ENCODE measurements at regions not wholly inside any gene's neighbourhood (a gene's known extent, or its start where the extent isn't known, plus 50 kb on each side); places are given as distances from the start of the nearest gene placed in this dataset.
"Not testable (repeated sequence)": the region's sequence is repeated elsewhere in the genome, so short reads cannot be mapped to it uniquely, and the experiment has no call there.

DNA sequence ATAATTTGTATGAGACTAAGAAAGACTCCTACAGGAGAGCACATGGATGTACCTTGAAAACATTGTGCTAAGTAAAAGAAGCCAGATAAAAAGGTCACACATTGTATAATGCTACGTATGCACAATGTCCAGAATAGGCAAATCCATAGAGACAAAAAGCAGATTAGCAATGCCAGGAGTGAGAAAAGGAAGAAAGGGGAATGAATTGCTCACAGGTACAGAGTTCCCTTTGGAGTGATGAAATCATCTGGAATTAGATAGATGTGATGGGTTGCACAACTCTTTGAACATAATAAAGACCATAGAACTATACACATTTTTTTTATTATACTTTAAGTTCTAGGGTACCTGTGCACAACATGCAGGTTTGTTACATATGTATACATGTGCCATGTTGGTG is 1218.9 kb upstream of the TMEM132C start:
- no peaks in the 10 kb centered on the region for H3K27me3 ChIP-seq (ENCODE audit: control insufficient read depth, insufficient read depth, low read length)
- no peaks in the 10 kb centered on the region for H3K36me3 Mint-ChIP-seq
- no peaks in the 10 kb centered on the region for H3K36me3 ChIP-seq (ENCODE audit: control insufficient read depth, insufficient read depth, low read length)
- ATAC-seq (ENCODE audit: low read depth in 2 of 2) (no peak), DNase-seq (no peak)
- no peak overlapping the region for H3K4me3 ChIP-seq (ENCODE audit: low read depth, low read length)
- H3K27me3 Mint-ChIP-seq: no peaks in the 10 kb centered on the region
- H3K4me1 ChIP-seq (ENCODE audit: control insufficient read depth, insufficient read depth, low read length, poor library complexity, severe bottlenecking): no peaks in the 10 kb centered on the region
- no peaks in the 10 kb centered on the region for H3K9me3 ChIP-seq (ENCODE audit: control insufficient read depth in 2 of 2, low read length in 2 of 2)
- H3K27ac Mint-ChIP-seq: no peak overlapping the region
- no peak overlapping the region for H3K27ac ChIP-seq (ENCODE audit: insufficient read depth, low read length, poor library complexity, severe bottlenecking)
- no peak overlapping the region for H3K4me3 Mint-ChIP-seq
- peaks cover 0 to 5% (median 3%) of the 10 kb centered on the region in 7 donors for H3K9me3 Mint-ChIP-seq
- H3K4me1 Mint-ChIP-seq: no peaks in the 10 kb centered on the region

GRCh38 chr12:127048525-127048924 is 1218.4 kb upstream of the TMEM132C start:
- not testable (repeated sequence) for H3K4me1 Mint-ChIP-seq; DNase-seq; H3K4me1 ChIP-seq (ENCODE audit: control insufficient read depth, insufficient read depth, low read length, poor library complexity, severe bottlenecking); H3K9me3 Mint-ChIP-seq; ATAC-seq (ENCODE audit: low read depth in 2 of 2); H3K36me3 ChIP-seq (ENCODE audit: control insufficient read depth, insufficient read depth, low read length); H3K9me3 ChIP-seq (ENCODE audit: control insufficient read depth in 2 of 2, low read length in 2 of 2); H3K36me3 Mint-ChIP-seq; H3K4me3 ChIP-seq (ENCODE audit: low read depth, low read length); H3K27me3 Mint-ChIP-seq; H3K4me3 Mint-ChIP-seq; H3K27ac ChIP-seq (ENCODE audit: insufficient read depth, low read length, poor library complexity, severe bottlenecking); H3K27me3 ChIP-seq (ENCODE audit: control insufficient read depth, insufficient read depth, low read length); H3K27ac Mint-ChIP-seq

DNA sequence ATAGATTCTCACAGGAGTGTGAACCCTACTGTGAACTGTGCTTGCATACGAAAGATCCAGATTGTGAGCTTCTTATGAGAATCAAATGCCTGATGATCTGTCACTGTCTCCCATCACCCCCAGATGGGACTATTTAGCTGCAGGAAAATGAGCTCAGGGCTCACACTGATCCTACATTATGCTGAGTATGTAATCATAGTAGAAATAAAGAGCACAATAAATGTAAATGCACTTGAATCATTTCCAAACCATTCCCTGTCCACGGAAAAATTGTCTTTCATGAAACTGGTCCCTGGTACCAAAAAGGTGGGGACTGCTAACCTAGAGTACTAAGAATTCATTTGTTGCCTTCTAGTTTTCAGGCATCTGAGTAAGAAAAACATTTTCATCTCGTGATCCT is 1215.8 kb upstream of the TMEM132C start:
- no peak overlapping the region for H3K27ac ChIP-seq (ENCODE audit: insufficient read depth, low read length, poor library complexity, severe bottlenecking)
- H3K36me3 ChIP-seq (ENCODE audit: control insufficient read depth, insufficient read depth, low read length): no peaks in the 10 kb centered on the region
- Mint-ChIP-seq H3K9me3 (peaks cover 0 to 4% (median 2%) of the 10 kb centered on the region in 7 donors), H3K4me1 (no peaks in the 10 kb centered on the region), H3K36me3 (no peaks in the 10 kb centered on the region), H3K27me3 (no peaks in the 10 kb centered on the region), H3K4me3 (no peak overlapping the region), H3K27ac (no peak overlapping the region)
- H3K4me1 ChIP-seq (ENCODE audit: control insufficient read depth, insufficient read depth, low read length, poor library complexity, severe bottlenecking): no peaks in the 10 kb centered on the region
- DNase-seq (no peak), ATAC-seq (ENCODE audit: low read depth in 2 of 2) (no peak)
- no peak overlapping the region for H3K4me3 ChIP-seq (ENCODE audit: low read depth, low read length)
- no peaks in the 10 kb centered on the region for H3K27me3 ChIP-seq (ENCODE audit: control insufficient read depth, insufficient read depth, low read length)
- H3K9me3 ChIP-seq (ENCODE audit: control insufficient read depth in 2 of 2, low read length in 2 of 2): no peaks in the 10 kb centered on the region

GRCh38 chr12:127052511-127053232 is 1214.3 kb upstream of the TMEM132C start:
- H3K4me1 Mint-ChIP-seq: no peaks in the 10 kb centered on the region
- no peaks in the 10 kb centered on the region for H3K36me3 Mint-ChIP-seq
- no peaks in the 10 kb centered on the region for H3K9me3 ChIP-seq (ENCODE audit: control insufficient read depth in 2 of 2, low read length in 2 of 2)
- H3K4me1 ChIP-seq (ENCODE audit: control insufficient read depth, insufficient read depth, low read length, poor library complexity, severe bottlenecking): no peaks in the 10 kb centered on the region
- DNase-seq (no peak), ATAC-seq (ENCODE audit: low read depth in 2 of 2) (no peak)
- no peak overlapping the region for H3K27ac ChIP-seq (ENCODE audit: insufficient read depth, low read length, poor library complexity, severe bottlenecking)
- H3K27ac Mint-ChIP-seq: no peak overlapping the region
- H3K9me3 Mint-ChIP-seq: peaks cover 0 to 4% (median 0%) of the 10 kb centered on the region in 7 donors
- no peak overlapping the region for H3K4me3 ChIP-seq (ENCODE audit: low read depth, low read length)
- H3K27me3 Mint-ChIP-seq: no peaks in the 10 kb centered on the region
- H3K4me3 Mint-ChIP-seq: no peak overlapping the region
- H3K36me3 ChIP-seq (ENCODE audit: control insufficient read depth, insufficient read depth, low read length): no peaks in the 10 kb centered on the region
- H3K27me3 ChIP-seq (ENCODE audit: control insufficient read depth, insufficient read depth, low read length): no peaks in the 10 kb centered on the region

- H3K4me1 Mint-ChIP-seq: no peaks in the 10 kb centered on the region
- no peaks in the 10 kb centered on the region for H3K36me3 Mint-ChIP-seq
- ATAC-seq (ENCODE audit: low read depth in 2 of 2) (no peak), DNase-seq (no peak)
- H3K9me3 Mint-ChIP-seq: no peaks in the 10 kb centered on the region
- no peaks in the 10 kb centered on the region for H3K27me3 ChIP-seq (ENCODE audit: control insufficient read depth, insufficient read depth, low read length)
- no peaks in the 10 kb centered on the region for H3K9me3 ChIP-seq (ENCODE audit: control insufficient read depth in 2 of 2, low read length in 2 of 2)
- H3K27me3 Mint-ChIP-seq: no peaks in the 10 kb centered on the region
- H3K4me3 ChIP-seq (ENCODE audit: low read depth, low read length): no peak overlapping the region
- no peak overlapping the region for H3K27ac ChIP-seq (ENCODE audit: insufficient read depth, low read length, poor library complexity, severe bottlenecking)
- H3K27ac Mint-ChIP-seq: no peak overlapping the region
- no peaks in the 10 kb centered on the region for H3K4me1 ChIP-seq (ENCODE audit: control insufficient read depth, insufficient read depth, low read length, poor library complexity, severe bottlenecking)
- no peak overlapping the region for H3K4me3 Mint-ChIP-seq
- H3K36me3 ChIP-seq (ENCODE audit: control insufficient read depth, insufficient read depth, low read length): no peaks in the 10 kb centered on the region
These were observed 1212.4 kb upstream of the TMEM132C start for GRCh38 chr12:127054531-127054930.

DNA sequence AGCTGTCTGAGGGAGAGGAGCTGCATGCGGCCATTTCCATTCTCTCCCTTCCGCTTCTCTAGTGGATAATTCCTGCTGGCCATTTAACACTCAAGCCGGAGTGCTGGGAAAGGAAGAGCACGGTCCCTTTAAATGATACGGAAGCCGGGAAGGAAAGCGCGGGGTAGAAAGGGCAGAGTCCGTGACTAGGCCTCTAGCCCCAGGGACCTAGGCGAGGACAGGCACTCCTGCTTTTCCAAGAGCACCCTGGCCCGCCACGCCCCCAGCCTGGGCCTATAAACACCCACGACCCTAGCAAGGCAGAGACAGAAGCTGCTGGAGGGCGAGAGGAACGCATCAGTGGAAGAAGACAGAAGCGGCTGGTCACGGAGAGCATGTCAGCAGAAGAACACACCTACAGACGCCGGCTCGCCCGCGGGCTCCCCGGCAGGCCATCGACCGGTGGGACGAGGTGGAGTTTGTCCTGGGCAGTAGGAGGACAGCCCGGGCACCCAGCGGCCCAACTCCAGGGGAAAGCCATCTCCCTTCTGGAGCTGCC is 1206.6 kb upstream of the TMEM132C start:
- DNase-seq (no peak), ATAC-seq (ENCODE audit: low read depth in 2 of 2) (no peak)
- Mint-ChIP-seq H3K27ac (no peak overlapping the region), H3K36me3 (no peaks in the 10 kb centered on the region), H3K4me3 (no peak overlapping the region), H3K27me3 (no peaks in the 10 kb centered on the region), H3K4me1 (no peaks in the 10 kb centered on the region), H3K9me3 (peaks cover 0 to 7% (median 0%) of the 10 kb centered on the region in 7 donors)
- Histone ChIP-seq H3K4me3 (ENCODE audit: low read depth, low read length) (no peak overlapping the region), H3K27me3 (ENCODE audit: control insufficient read depth, insufficient read depth, low read length) (no peaks in the 10 kb centered on the region), H3K4me1 (ENCODE audit: control insufficient read depth, insufficient read depth, low read length, poor library complexity, severe bottlenecking) (no peaks in the 10 kb centered on the region), H3K9me3 (ENCODE audit: control insufficient read depth in 2 of 2, low read length in 2 of 2) (no peaks in the 10 kb centered on the region), H3K27ac (ENCODE audit: insufficient read depth, low read length, poor library complexity, severe bottlenecking) (no peak overlapping the region), H3K36me3 (ENCODE audit: control insufficient read depth, insufficient read depth, low read length) (no peaks in the 10 kb centered on the region)

- Histone ChIP-seq H3K4me3 (ENCODE audit: low read depth, low read length) (no peak overlapping the region), H3K27ac (ENCODE audit: insufficient read depth, low read length, poor library complexity, severe bottlenecking) (no peak overlapping the region), H3K4me1 (ENCODE audit: control insufficient read depth, insufficient read depth, low read length, poor library complexity, severe bottlenecking) (no peaks in the 10 kb centered on the region), H3K9me3 (ENCODE audit: control insufficient read depth in 2 of 2, low read length in 2 of 2) (no peaks in the 10 kb centered on the region), H3K36me3 (ENCODE audit: control insufficient read depth, insufficient read depth, low read length) (no peaks in the 10 kb centered on the region), H3K27me3 (ENCODE audit: control insufficient read depth, insufficient read depth, low read length) (no peaks in the 10 kb centered on the region)
- ATAC-seq (ENCODE audit: low read depth in 2 of 2) (no peak), DNase-seq (no peak)
- Mint-ChIP-seq H3K4me1 (no peaks in the 10 kb centered on the region), H3K4me3 (no peak overlapping the region), H3K27ac (no peak overlapping the region), H3K27me3 (no peaks in the 10 kb centered on the region), H3K36me3 (no peaks in the 10 kb centered on the region), H3K9me3 (peaks cover 0 to 7% (median 0%) of the 10 kb centered on the region in 7 donors)
These were observed 1206.0 kb upstream of the TMEM132C start for GRCh38 chr12:127060933-127061332.
